GM12873 (cell line): ENCODE measurements at regions not wholly inside any gene's neighbourhood (a gene's known extent, or its start where the extent isn't known, plus 50 kb on each side); places are given as distances from the start of the nearest gene placed in this dataset.

Experiments used
- CTCF ChIP-seq: IDR thresholded peaks from 2 replicates; pipeline ENCODE4 v1.5.1; 2012; ENCODE audit warnings: low read depth, mild to moderate bottlenecking, moderate library complexity, low read length, control low read depth; ENCODE audit not compliant: insufficient read depth; ENCODE audit errors: missing control alignments

- TF ChIP-seq CTCF = no peak
Measured at GRCh38 chr21:27776925-27777553, 810.2 kb upstream of the ADAMTS5 start.

- no peak for TF ChIP-seq CTCF
Measured at GRCh38 chr21:27772816-27773215, 805.9 kb upstream of the ADAMTS5 start.

- no peak for TF ChIP-seq CTCF
Measured at GRCh38 chr21:27771938-27772483, 805.1 kb upstream of the ADAMTS5 start.

GRCh38 chr21:27769763-27770162 lies 802.9 kb upstream of the ADAMTS5 start:
- no peak for TF ChIP-seq CTCF

GRCh38 chr21:27764056-27764455 lies 797.2 kb upstream of the ADAMTS5 start:
- TF ChIP-seq CTCF = no peak

GRCh38 chr21:27761623-27762022 lies 794.7 kb upstream of the ADAMTS5 start:
- no peak for TF ChIP-seq CTCF

GRCh38 chr21:27759820-27760219 lies 792.9 kb upstream of the ADAMTS5 start:
- no peak for TF ChIP-seq CTCF
